ENCODE measurements at regions not wholly inside any gene's neighbourhood (a gene's known extent, or its start where the extent isn't known, plus 50 kb on each side); places are given as distances from the start of the nearest gene placed in this dataset.

GRCh38 chr4:60039908-60040307, 1160.2 kb upstream of the ADGRL3 start:
- Mint-ChIP-seq H3K27me3 (ENCODE audit: low read depth) (no peaks in the 10 kb centered on the region), H3K27ac (no peak overlapping the region), H3K9me3 (peaks cover 4% of the 10 kb centered on the region), H3K4me1 (no peaks in the 10 kb centered on the region), H3K36me3 (no peaks in the 10 kb centered on the region), H3K4me3 (no peak overlapping the region)
- no peak for DNase-seq (ENCODE audit: low spot score in 2 of 2, unreplicated experiment in 2 of 2)
- TF ChIP-seq CTCF (IDR thresholded peaks at IDR 0.05; ENCODE audit: unreplicated experiment) = no peak

- peaks cover 4% of the 10 kb centered on the region for H3K9me3 Mint-ChIP-seq
- DNase-seq (ENCODE audit: low spot score in 2 of 2, unreplicated experiment in 2 of 2) = no peak
- no peaks in the 10 kb centered on the region for H3K27me3 Mint-ChIP-seq (ENCODE audit: low read depth)
- no peak overlapping the region for H3K27ac Mint-ChIP-seq
- H3K36me3 Mint-ChIP-seq = no peaks in the 10 kb centered on the region
- no peaks in the 10 kb centered on the region for H3K4me1 Mint-ChIP-seq
- TF ChIP-seq CTCF (IDR thresholded peaks at IDR 0.05; ENCODE audit: unreplicated experiment) = no peak
- no peak overlapping the region for H3K4me3 Mint-ChIP-seq
Observed at GRCh38 chr4:60042231-60042652, 1157.9 kb upstream of the ADGRL3 start.

- Mint-ChIP-seq H3K9me3 (peaks cover 4% of the 10 kb centered on the region), H3K27me3 (ENCODE audit: low read depth) (no peaks in the 10 kb centered on the region), H3K27ac (no peak overlapping the region), H3K4me1 (no peaks in the 10 kb centered on the region), H3K36me3 (peaks cover 1% of the 10 kb centered on the region), H3K4me3 (no peak overlapping the region)
- no peak for TF ChIP-seq CTCF (IDR thresholded peaks at IDR 0.05; ENCODE audit: unreplicated experiment)
- no peak for DNase-seq (ENCODE audit: low spot score in 2 of 2, unreplicated experiment in 2 of 2)
Observed at GRCh38 chr4:60042941-60043340, 1157.2 kb upstream of the ADGRL3 start.

GRCh38 chr4:60078984-60079383, 1121.1 kb upstream of the ADGRL3 start:
- Mint-ChIP-seq H3K4me3 (no peak overlapping the region), H3K36me3 (peaks cover 4% of the 10 kb centered on the region), H3K27me3 (ENCODE audit: low read depth) (no peaks in the 10 kb centered on the region), H3K4me1 (no peaks in the 10 kb centered on the region), H3K9me3 (peaks cover 26% of the 10 kb centered on the region), H3K27ac (no peak overlapping the region)
- TF ChIP-seq CTCF (IDR thresholded peaks at IDR 0.05; ENCODE audit: unreplicated experiment) = no peak
- no peak for DNase-seq (ENCODE audit: low spot score in 2 of 2, unreplicated experiment in 2 of 2)

- H3K36me3 Mint-ChIP-seq = peaks cover 4% of the 10 kb centered on the region
- H3K4me1 Mint-ChIP-seq = no peaks in the 10 kb centered on the region
- TF ChIP-seq CTCF (IDR thresholded peaks at IDR 0.05; ENCODE audit: unreplicated experiment) = no peak
- H3K27me3 Mint-ChIP-seq (ENCODE audit: low read depth) = no peaks in the 10 kb centered on the region
- peaks cover 34% of the 10 kb centered on the region for H3K9me3 Mint-ChIP-seq
- DNase-seq (ENCODE audit: low spot score in 2 of 2, unreplicated experiment in 2 of 2) = no peak
- no peak overlapping the region for H3K4me3 Mint-ChIP-seq
- H3K27ac Mint-ChIP-seq = no peak overlapping the region
Observed at GRCh38 chr4:60081839-60082238, 1118.3 kb upstream of the ADGRL3 start.

Data from mesothelial cell of epicardium (in vitro differentiated cells).